ENCODE measurements at regions not wholly inside any gene's neighbourhood (a gene's known extent, or its start where the extent isn't known, plus 50 kb on each side); places are given as distances from the start of the nearest gene placed in this dataset.

DNA sequence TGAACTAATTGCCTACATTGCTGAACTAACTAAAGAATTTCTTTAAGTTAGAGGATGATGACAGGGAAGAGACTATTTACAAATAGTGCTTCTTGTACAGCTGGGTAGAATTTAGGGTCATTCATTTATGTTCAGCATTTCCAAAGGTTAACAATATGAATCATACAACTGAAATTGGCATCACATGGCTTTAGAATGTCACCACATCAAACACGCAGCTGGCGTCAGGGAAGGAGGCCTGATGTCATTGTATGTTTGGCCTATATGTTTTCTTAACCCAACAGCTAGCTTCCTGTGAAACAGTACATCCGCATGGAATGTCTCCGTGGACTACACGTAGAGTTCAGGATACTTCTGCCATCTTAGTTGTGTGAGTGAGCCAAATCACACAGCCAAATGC is 99.0 kb upstream of the TNFSF11 start:
- Histone ChIP-seq H3K36me3 (ENCODE audit: control insufficient read depth in 1 of 2, insufficient read depth in 2 of 2, low read depth in 1 of 2, low read length in 2 of 2) (no peaks in the 10 kb centered on the region), H2BK5ac (ENCODE audit: low read depth, low read length, poor library complexity, severe bottlenecking) (no peak overlapping the region), H3K4ac (ENCODE audit: low read depth in 1 of 2, low read length in 2 of 2) (no peak overlapping the region), H3K79me1 (replicated peaks; ENCODE audit: low read length, poor library complexity, severe bottlenecking) (no peaks in the 10 kb centered on the region), H3K4me1 (ENCODE audit: control insufficient read depth, insufficient read depth, low read depth, low read length) (no peaks in the 10 kb centered on the region), H2AFZ (ENCODE audit: low read depth, low read length) (peak overlapping the region; percentile 39), H3K18ac (ENCODE audit: low read depth in 1 of 2, low read length in 2 of 2) (peak overlapping the region in 1 of 2 experiments; percentile 11), H3K4me2 (ENCODE audit: low read length, poor library complexity, severe bottlenecking) (no peak overlapping the region), H2AK5ac (ENCODE audit: low read length, severe bottlenecking) (no peak overlapping the region), H3K14ac (ENCODE audit: low read length in 2 of 2) (no peak overlapping the region), H3K4me3 (ENCODE audit: insufficient read depth in 1 of 2, low read depth in 1 of 2, low read length in 2 of 2) (no peak overlapping the region), H2BK15ac (ENCODE audit: low read depth, poor library complexity, severe bottlenecking) (no peak overlapping the region), H3K23ac (ENCODE audit: low read length in 2 of 2) (no peak overlapping the region), H2BK120ac (ENCODE audit: low read depth, low read length) (no peak overlapping the region), H3K27me3 (ENCODE audit: control insufficient read depth in 1 of 2, insufficient read depth in 1 of 2, low read length in 2 of 2) (peaks cover 0 to 8% of the 10 kb centered on the region in 2 experiments), H3K9ac (ENCODE audit: low read length) (no peak overlapping the region), H2BK12ac (ENCODE audit: low read length in 2 of 2) (no peak overlapping the region), H3K27ac (ENCODE audit: low read length, poor library complexity, severe bottlenecking) (no peak overlapping the region), H4K91ac (ENCODE audit: low read length) (no peak overlapping the region), H3K9me3 (ENCODE audit: control insufficient read depth, low read length) (no peaks in the 10 kb centered on the region), H4K8ac (ENCODE audit: low read length) (no peak overlapping the region)
- 79% methylated on average over 2 of the region's 5 CpGs for WGBS
- DNase-seq, result peak; percentile 69

- no peak overlapping the region for H3K4me2 ChIP-seq (ENCODE audit: low read length, poor library complexity, severe bottlenecking)
- H3K9ac ChIP-seq (ENCODE audit: low read length), result no peak overlapping the region
- H3K4me1 ChIP-seq (ENCODE audit: control insufficient read depth, insufficient read depth, low read depth, low read length), result no peaks in the 10 kb centered on the region
- peak overlapping the region; percentile 75 to 78 for H2BK12ac ChIP-seq (ENCODE audit: low read length in 2 of 2)
- 86% methylated on average over 9 of the region's 10 CpGs for WGBS
- no peak overlapping the region for H2BK5ac ChIP-seq (ENCODE audit: low read depth, low read length, poor library complexity, severe bottlenecking)
- DNase-seq, result peak; percentile 78
- no peak overlapping the region for H3K4me3 ChIP-seq (ENCODE audit: insufficient read depth in 1 of 2, low read depth in 1 of 2, low read length in 2 of 2)
- H3K23ac ChIP-seq (ENCODE audit: low read length in 2 of 2), result no peak overlapping the region
- no peak overlapping the region for H2AFZ ChIP-seq (ENCODE audit: low read depth, low read length)
- no peak overlapping the region for H2AK5ac ChIP-seq (ENCODE audit: low read length, severe bottlenecking)
- H3K18ac ChIP-seq (ENCODE audit: low read depth in 1 of 2, low read length in 2 of 2), result peak overlapping the region in 1 of 2 experiments; percentile 55
- no peak overlapping the region for H3K4ac ChIP-seq (ENCODE audit: low read depth in 1 of 2, low read length in 2 of 2)
- peaks cover 0 to 13% of the 10 kb centered on the region in 2 experiments for H3K27me3 ChIP-seq (ENCODE audit: control insufficient read depth in 1 of 2, insufficient read depth in 1 of 2, low read length in 2 of 2)
- H3K79me1 ChIP-seq (replicated peaks; ENCODE audit: low read length, poor library complexity, severe bottlenecking), result no peaks in the 10 kb centered on the region
- no peak overlapping the region for H3K14ac ChIP-seq (ENCODE audit: low read length in 2 of 2)
- H3K27ac ChIP-seq (ENCODE audit: low read length, poor library complexity, severe bottlenecking), result no peak overlapping the region
- H2BK15ac ChIP-seq (ENCODE audit: low read depth, poor library complexity, severe bottlenecking), result peak overlapping the region; percentile 57
- no peak overlapping the region for H2BK120ac ChIP-seq (ENCODE audit: low read depth, low read length)
- H3K9me3 ChIP-seq (ENCODE audit: control insufficient read depth, low read length), result no peaks in the 10 kb centered on the region
- peak overlapping the region; percentile 36 for H4K8ac ChIP-seq (ENCODE audit: low read length)
- no peaks in the 10 kb centered on the region for H3K36me3 ChIP-seq (ENCODE audit: control insufficient read depth in 1 of 2, insufficient read depth in 2 of 2, low read depth in 1 of 2, low read length in 2 of 2)
- H4K91ac ChIP-seq (ENCODE audit: low read length), result peak overlapping the region; percentile 82
Measured at GRCh38 chr13:42477596-42478190, 96.3 kb upstream of the TNFSF11 start.

GRCh38 chr13:42478531-42479156 is 95.3 kb upstream of the TNFSF11 start:
- H3K79me1 ChIP-seq (replicated peaks; ENCODE audit: low read length, poor library complexity, severe bottlenecking), result no peaks in the 10 kb centered on the region
- H3K27ac ChIP-seq (ENCODE audit: low read length, poor library complexity, severe bottlenecking), result no peak overlapping the region
- no peak overlapping the region for H3K23ac ChIP-seq (ENCODE audit: low read length in 2 of 2)
- peak overlapping the region in 1 of 2 experiments; percentile 6 for H3K14ac ChIP-seq (ENCODE audit: low read length in 2 of 2)
- H2AFZ ChIP-seq (ENCODE audit: low read depth, low read length), result no peak overlapping the region
- H3K27me3 ChIP-seq (ENCODE audit: control insufficient read depth in 1 of 2, insufficient read depth in 1 of 2, low read length in 2 of 2), result peaks cover 0 to 13% of the 10 kb centered on the region in 2 experiments
- no peak overlapping the region for H3K9ac ChIP-seq (ENCODE audit: low read length)
- no peak overlapping the region for H2BK15ac ChIP-seq (ENCODE audit: low read depth, poor library complexity, severe bottlenecking)
- H3K9me3 ChIP-seq (ENCODE audit: control insufficient read depth, low read length), result no peaks in the 10 kb centered on the region
- H3K4me2 ChIP-seq (ENCODE audit: low read length, poor library complexity, severe bottlenecking), result no peak overlapping the region
- no peak overlapping the region for H2BK120ac ChIP-seq (ENCODE audit: low read depth, low read length)
- peak; percentile 63 for DNase-seq
- WGBS, result 67% methylated on average over 3 of the region's 3 CpGs
- H4K8ac ChIP-seq (ENCODE audit: low read length), result no peak overlapping the region
- H3K4ac ChIP-seq (ENCODE audit: low read depth in 1 of 2, low read length in 2 of 2), result no peak overlapping the region
- H2AK5ac ChIP-seq (ENCODE audit: low read length, severe bottlenecking), result no peak overlapping the region
- no peak overlapping the region for H4K91ac ChIP-seq (ENCODE audit: low read length)
- no peak overlapping the region for H3K4me3 ChIP-seq (ENCODE audit: insufficient read depth in 1 of 2, low read depth in 1 of 2, low read length in 2 of 2)
- peak overlapping the region in 1 of 2 experiments; percentile 40 for H3K18ac ChIP-seq (ENCODE audit: low read depth in 1 of 2, low read length in 2 of 2)
- H3K36me3 ChIP-seq (ENCODE audit: control insufficient read depth in 1 of 2, insufficient read depth in 2 of 2, low read depth in 1 of 2, low read length in 2 of 2), result no peaks in the 10 kb centered on the region
- H2BK12ac ChIP-seq (ENCODE audit: low read length in 2 of 2), result peak overlapping the region in 1 of 2 experiments; percentile 12
- no peak overlapping the region for H2BK5ac ChIP-seq (ENCODE audit: low read depth, low read length, poor library complexity, severe bottlenecking)
- H3K4me1 ChIP-seq (ENCODE audit: control insufficient read depth, insufficient read depth, low read depth, low read length), result no peaks in the 10 kb centered on the region

GRCh38 chr13:42484386-42484785 is 89.6 kb upstream of the TNFSF11 start:
- peak overlapping the region; percentile 77 for H2BK15ac ChIP-seq (ENCODE audit: low read depth, poor library complexity, severe bottlenecking)
- H3K14ac ChIP-seq (ENCODE audit: low read length in 2 of 2), result no peak overlapping the region
- peak overlapping the region; percentile 67 to 75 for H2BK12ac ChIP-seq (ENCODE audit: low read length in 2 of 2)
- H3K4me2 ChIP-seq (ENCODE audit: low read length, poor library complexity, severe bottlenecking), result no peak overlapping the region
- H3K4ac ChIP-seq (ENCODE audit: low read depth in 1 of 2, low read length in 2 of 2), result peak overlapping the region; percentile 15 to 76
- no peak overlapping the region for H3K4me3 ChIP-seq (ENCODE audit: insufficient read depth in 1 of 2, low read depth in 1 of 2, low read length in 2 of 2)
- H4K8ac ChIP-seq (ENCODE audit: low read length), result no peak overlapping the region
- no peak overlapping the region for H4K91ac ChIP-seq (ENCODE audit: low read length)
- H3K27me3 ChIP-seq (ENCODE audit: control insufficient read depth in 1 of 2, insufficient read depth in 1 of 2, low read length in 2 of 2), result peaks cover 0 to 32% of the 10 kb centered on the region in 2 experiments
- peak overlapping the region; percentile 50 for H2BK120ac ChIP-seq (ENCODE audit: low read depth, low read length)
- no peaks in the 10 kb centered on the region for H3K9me3 ChIP-seq (ENCODE audit: control insufficient read depth, low read length)
- no peaks in the 10 kb centered on the region for H3K79me1 ChIP-seq (replicated peaks; ENCODE audit: low read length, poor library complexity, severe bottlenecking)
- H2BK5ac ChIP-seq (ENCODE audit: low read depth, low read length, poor library complexity, severe bottlenecking), result no peak overlapping the region
- no peak overlapping the region for H3K27ac ChIP-seq (ENCODE audit: low read length, poor library complexity, severe bottlenecking)
- no peak overlapping the region for H3K9ac ChIP-seq (ENCODE audit: low read length)
- H3K23ac ChIP-seq (ENCODE audit: low read length in 2 of 2), result no peak overlapping the region
- H2AFZ ChIP-seq (ENCODE audit: low read depth, low read length), result no peak overlapping the region
- no peaks in the 10 kb centered on the region for H3K36me3 ChIP-seq (ENCODE audit: control insufficient read depth in 1 of 2, insufficient read depth in 2 of 2, low read depth in 1 of 2, low read length in 2 of 2)
- H3K18ac ChIP-seq (ENCODE audit: low read depth in 1 of 2, low read length in 2 of 2), result peak overlapping the region; percentile 3 to 48
- DNase-seq, result no peak
- H2AK5ac ChIP-seq (ENCODE audit: low read length, severe bottlenecking), result no peak overlapping the region
- peaks cover 1% of the 10 kb centered on the region for H3K4me1 ChIP-seq (ENCODE audit: control insufficient read depth, insufficient read depth, low read depth, low read length)
